ENCODE measurements at regions not wholly inside any gene's neighbourhood (a gene's known extent, or its start where the extent isn't known, plus 50 kb on each side); places are given as distances from the start of the nearest gene placed in this dataset.

DNA sequence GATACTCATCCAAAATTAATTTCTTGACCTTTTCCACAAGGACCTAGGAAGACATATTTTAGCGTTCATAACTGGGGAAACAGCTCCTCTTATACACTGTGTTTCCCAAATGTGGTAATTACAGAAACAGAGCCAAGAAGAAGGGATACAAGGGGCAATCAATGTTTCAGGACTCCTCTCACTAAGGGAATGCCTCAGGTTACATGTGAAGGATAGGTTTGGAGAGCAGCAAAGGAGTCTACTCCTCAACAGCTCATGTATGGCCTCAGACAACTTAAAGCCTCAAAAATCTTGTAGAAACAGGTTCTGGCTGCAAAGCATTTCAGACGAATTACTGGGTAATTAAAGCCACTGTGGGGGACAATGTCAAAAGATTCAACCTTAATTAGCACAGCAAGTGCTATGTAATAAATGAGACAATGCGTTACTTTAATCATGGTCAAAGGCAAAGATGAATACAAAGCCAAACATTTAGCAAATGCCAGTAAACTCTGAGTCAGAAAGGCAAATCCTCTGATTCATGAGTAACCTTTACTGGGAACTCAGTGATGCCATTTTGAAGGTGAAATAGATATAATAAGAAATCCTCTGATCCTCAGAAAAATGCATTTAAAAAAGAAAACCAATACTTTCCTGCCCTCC lies 1111.2 kb downstream of the TUSC7 start:
- Histone ChIP-seq H2AFZ (ENCODE audit: low read length) (0 out of 2 replicates have a peak overlapping the region, but pooled peaks have one; percentile 8), H2BK5ac (ENCODE audit: low read depth, low read length) (no peak overlapping the region), H3K27me3 (replicated peaks in 1 of 4; ENCODE audit: control insufficient read depth in 3 of 4, extremely low read depth in 1 of 4, insufficient read depth in 3 of 4, low read length in 3 of 4) (no peaks in the 10 kb centered on the region), H3K23me2 (ENCODE audit: low read depth, low read length) (no peaks in the 10 kb centered on the region), H3K23ac (ENCODE audit: insufficient read length) (no peak overlapping the region), H3K79me1 (ENCODE audit: low read depth, low read length) (no peaks in the 10 kb centered on the region), H2BK12ac (ENCODE audit: low read depth, low read length) (no peak overlapping the region), H2BK20ac (ENCODE audit: low read length) (no peak overlapping the region), H4K8ac (ENCODE audit: extremely low read depth, insufficient read depth, low read length) (no peak overlapping the region), H3K4me1 (replicated peaks in 1 of 4; ENCODE audit: control insufficient read depth in 3 of 4, insufficient read depth in 4 of 4, low read length in 3 of 4) (peaks cover 0 to 2% (median 0%) of the 10 kb centered on the region in 4 experiments; a peak in 1 of 7 replicates), H3K4me2 (ENCODE audit: insufficient read depth in 1 of 2, low read depth in 2 of 2, low read length in 2 of 2) (no peak overlapping the region), H4K20me1 (replicated peaks in 1 of 2; ENCODE audit: control insufficient read depth in 1 of 2, insufficient read depth in 2 of 2, low read length in 2 of 2) (no peaks in the 10 kb centered on the region), H3K4ac (replicated peaks; ENCODE audit: insufficient read length, low read depth, low read length) (no peak overlapping the region), H3K9me3 (ENCODE audit: insufficient read depth in 2 of 2, low read depth in 1 of 2, low read length in 1 of 2) (no peaks in the 10 kb centered on the region; a peak in 1 of 4 replicates), H4K91ac (replicated peaks; ENCODE audit: insufficient read length, low read length) (no peak overlapping the region), H3K27ac (ENCODE audit: low read depth, low read length) (no peak overlapping the region), H2BK15ac (ENCODE audit: low read length) (no peak overlapping the region), H4K5ac (ENCODE audit: insufficient read length, low read depth, low read length) (no peak overlapping the region), H3K36me3 (ENCODE audit: control insufficient read depth in 2 of 4, insufficient read depth in 4 of 4, low read length in 3 of 4) (no peaks in the 10 kb centered on the region), H3K14ac (ENCODE audit: insufficient read length) (no peak overlapping the region), H3K56ac (replicated peaks; ENCODE audit: insufficient read length, low read depth, low read length) (no peak overlapping the region), H2AK5ac (ENCODE audit: low read depth, low read length) (no peak overlapping the region), H2BK120ac (replicated peaks; ENCODE audit: low read depth, low read length) (no peak overlapping the region), H3K18ac (ENCODE audit: extremely low read depth, low read length) (no peak overlapping the region), H3K79me2 (ENCODE audit: control insufficient read depth in 1 of 2, insufficient read depth in 2 of 2, low read length in 2 of 2) (no peaks in the 10 kb centered on the region), H3K9ac (replicated peaks in 1 of 4; ENCODE audit: extremely low read depth in 1 of 4, low read depth in 3 of 4, low read length in 3 of 4) (no peak overlapping the region), H3K4me3 (ENCODE audit: extremely low read depth in 1 of 4, insufficient read depth in 2 of 4, low read depth in 3 of 4, low read length in 4 of 4) (no peak overlapping the region)
- DNase-seq (ENCODE audit: low read depth in 1 of 2, low spot score in 2 of 2) (no peak), FAIRE-seq (peak; percentile 42)
- 82% methylated on average over 3 of the region's 3 CpGs; no CpG with 5 or more reads in 1 of the 2 experiments for WGBS, 2 experiments (ENCODE audit: extremely low coverage in 1 of 2, insufficient coverage in 1 of 2, insufficient read length in 1 of 2, insufficient replicate concordance in 2 of 2, low coverage in 1 of 2, low lambda C conversion rate in 2 of 2, missing lambda C conversion rate in 1 of 2)
- POLR2A ChIA-PET (ENCODE audit: partially characterized antibody), result no interaction called here
- CTCF ChIA-PET (ENCODE audit: partially characterized antibody), result interaction anchor here (0.6 kb wide), 2 partner anchors 31 to 1952 kb away, joined by 3 read pairs; no protein-coding TSS in a partner anchor
- TF ChIP-seq RNF2 (IDR thresholded peaks at IDR 0.05; ENCODE audit: borderline replicate concordance, low read depth, low read length, missing control alignments, poor library complexity, severe bottlenecking) (no peak), EGR1 (IDR thresholded peaks at IDR 0.05; ENCODE audit: borderline replicate concordance, low read depth, low read length) (no peak), POLR2AphosphoS5 (IDR thresholded peaks at IDR 0.05; ENCODE audit: low read depth, low read length) (no peak), KDM4A (IDR thresholded peaks at IDR 0.05; ENCODE audit: low read depth, low read length, severe bottlenecking) (no peak), SUZ12 (IDR thresholded peaks at IDR 0.05; ENCODE audit: low read length) (no peak), SRF (IDR thresholded peaks at IDR 0.05; ENCODE audit: low read depth, low read length) (no peak), RFX5 (IDR thresholded peaks at IDR 0.05; ENCODE audit: borderline replicate concordance, low read depth, low read length) (no peak), SIX5 (IDR thresholded peaks at IDR 0.05; ENCODE audit: low read depth, low read length) (no peak), FOSL1 (IDR thresholded peaks at IDR 0.05; ENCODE audit: insufficient read depth, low read depth, low read length) (no peak), YY1 (IDR thresholded peaks at IDR 0.05; ENCODE audit: low read depth, low read length) (no peak)
